NCI-H446 (cell line): ENCODE measurements at regions not wholly inside any gene's neighbourhood (a gene's known extent, or its start where the extent isn't known, plus 50 kb on each side); places are given as distances from the start of the nearest gene placed in this dataset.
"Not testable (repeated sequence)": the region's sequence is repeated elsewhere in the genome, so short reads cannot be mapped to it uniquely, and the experiment has no call there.

Source experiments
- DNase-seq, 2 experiments: peaks; one replicate each; lab custom pipeline; 2025; lab: John Stamatoyannopoulos, UW

- peak in 1 of 2 experiments; percentile 27 for DNase-seq
These were observed 120.5 kb downstream of the PHETA1 start for GRCh38 chr12:111248236-111249017.

DNA sequence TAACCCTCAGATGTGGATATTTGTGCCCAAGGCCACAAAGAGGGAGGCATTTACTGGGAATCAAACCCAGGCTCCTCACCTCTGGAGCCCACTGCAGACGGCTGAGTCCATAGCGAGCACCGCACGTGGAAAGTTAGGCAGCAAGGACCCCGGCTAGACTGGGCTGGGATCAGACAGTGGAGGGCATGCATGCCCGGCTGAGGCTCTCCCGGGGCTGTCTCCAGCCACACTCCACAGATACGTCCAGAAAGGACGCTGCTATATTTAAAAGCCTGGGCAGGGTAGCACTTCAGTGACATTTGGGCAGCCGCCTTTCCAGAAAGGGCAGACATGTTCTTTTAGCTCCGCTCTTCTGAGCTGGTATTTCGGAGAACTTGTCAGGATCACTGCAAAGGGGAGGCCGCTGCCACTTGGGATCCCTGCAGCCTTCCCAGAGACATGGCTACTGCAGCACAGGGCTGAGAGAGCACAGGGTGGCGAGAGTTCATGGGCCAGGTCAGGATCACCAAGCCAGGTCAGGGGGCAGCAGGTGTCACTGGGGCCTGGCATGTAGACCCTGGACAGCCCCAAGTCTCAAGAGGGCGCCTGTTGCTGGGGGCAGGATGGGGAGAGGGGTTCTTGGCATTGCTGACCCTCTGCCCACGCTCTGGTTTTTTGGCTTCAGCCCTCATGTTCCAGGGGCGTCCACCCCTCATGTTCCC lies 121.7 kb downstream of the PHETA1 start:
- DNase-seq, result no peak

DNA sequence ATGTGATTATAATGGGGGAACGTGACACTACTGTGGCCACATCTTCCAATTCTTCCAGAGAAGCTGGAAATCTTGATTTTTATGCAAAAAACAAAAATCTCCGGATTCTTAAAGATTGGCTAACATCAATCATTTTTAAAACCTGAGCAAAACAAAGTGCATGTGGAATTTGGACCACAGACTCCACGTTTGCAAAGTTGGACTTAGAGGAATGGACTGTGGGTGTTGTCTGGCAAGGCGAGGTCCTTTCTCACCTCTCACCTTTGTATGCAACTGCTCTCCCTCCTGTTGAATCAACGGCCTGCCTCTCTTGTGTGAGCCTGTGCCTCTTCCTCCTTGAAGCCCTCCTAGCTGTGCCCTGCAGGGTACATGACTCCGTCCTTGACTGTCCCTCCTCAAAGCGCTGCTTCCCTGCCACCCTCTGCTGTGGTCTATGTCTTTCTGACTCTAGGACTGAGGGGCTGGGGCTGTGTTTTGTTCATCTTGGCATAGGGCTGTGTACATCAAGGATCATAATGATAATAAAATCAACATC lies 122.4 kb downstream of the PHETA1 start:
- DNase-seq, result no peak

DNA sequence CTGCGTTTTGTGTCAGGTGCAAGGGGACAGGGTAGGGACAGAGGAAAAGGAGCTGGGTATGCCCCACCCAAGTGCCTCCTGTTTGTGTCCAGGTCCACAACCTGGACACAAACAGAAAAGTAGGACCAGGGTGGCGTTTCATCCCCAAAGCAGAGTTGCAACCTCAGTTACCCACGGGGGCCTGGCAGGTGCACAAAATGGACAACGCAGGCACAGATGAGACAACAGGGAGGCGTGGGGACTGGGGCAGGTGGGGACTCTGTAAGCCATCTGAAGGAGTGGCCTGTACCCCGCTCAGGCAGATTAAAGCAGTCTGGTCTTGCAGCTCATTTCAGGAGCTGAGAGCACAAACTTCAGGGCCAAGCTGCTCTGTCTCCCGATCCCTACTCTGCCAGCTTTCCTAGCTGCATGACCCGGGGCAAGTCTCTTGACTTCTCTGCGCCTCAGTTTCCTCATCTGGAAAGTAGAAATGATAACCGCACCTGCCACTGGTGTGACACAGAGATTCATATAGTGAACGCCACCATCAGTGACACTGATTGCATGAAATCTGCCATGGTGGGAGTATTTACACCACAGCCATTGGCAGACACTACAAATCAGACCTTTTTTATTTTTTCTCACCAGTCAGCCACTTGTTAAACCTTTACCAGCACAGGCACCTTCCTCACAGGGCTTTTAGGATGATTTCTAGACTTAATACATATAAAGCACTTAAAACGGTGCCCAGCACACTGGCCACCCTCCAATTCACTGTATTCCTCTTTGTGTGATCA lies 123.0 kb downstream of the PHETA1 start:
- DNase-seq, result no peak

- DNase-seq, result no peak
These were observed 124.2 kb downstream of the PHETA1 start for GRCh38 chr12:111244673-111245072.

GRCh38 chr12:111242817-111243216 lies 126.1 kb downstream of the PHETA1 start:
- not testable (repeated sequence) for DNase-seq

DNA sequence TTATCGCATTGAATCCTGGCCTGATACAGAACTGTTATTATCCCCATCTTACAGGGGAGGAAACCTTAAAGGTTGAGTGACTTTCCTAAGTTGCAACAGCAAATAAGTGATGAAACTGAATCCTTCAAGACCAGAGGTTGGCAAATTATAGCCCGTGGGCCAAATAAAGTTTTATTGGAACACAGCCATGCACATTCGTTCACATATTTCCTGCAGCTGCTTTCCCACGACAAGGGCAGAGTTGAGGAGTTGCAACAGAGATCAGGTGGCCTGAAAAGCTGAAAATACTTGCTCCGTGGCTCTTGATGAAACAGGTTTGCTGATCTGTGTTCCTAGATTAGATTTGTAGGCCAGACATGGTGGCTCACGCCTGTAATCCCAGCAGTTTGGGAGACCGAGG lies 126.7 kb downstream of the PHETA1 start:
- DNase-seq, result no peak

- no peak for DNase-seq
These were observed 128.5 kb downstream of the PHETA1 start for GRCh38 chr12:111240374-111240773.

GRCh38 chr12:111239235-111239634 lies 129.7 kb downstream of the PHETA1 start:
- no peak for DNase-seq

DNA sequence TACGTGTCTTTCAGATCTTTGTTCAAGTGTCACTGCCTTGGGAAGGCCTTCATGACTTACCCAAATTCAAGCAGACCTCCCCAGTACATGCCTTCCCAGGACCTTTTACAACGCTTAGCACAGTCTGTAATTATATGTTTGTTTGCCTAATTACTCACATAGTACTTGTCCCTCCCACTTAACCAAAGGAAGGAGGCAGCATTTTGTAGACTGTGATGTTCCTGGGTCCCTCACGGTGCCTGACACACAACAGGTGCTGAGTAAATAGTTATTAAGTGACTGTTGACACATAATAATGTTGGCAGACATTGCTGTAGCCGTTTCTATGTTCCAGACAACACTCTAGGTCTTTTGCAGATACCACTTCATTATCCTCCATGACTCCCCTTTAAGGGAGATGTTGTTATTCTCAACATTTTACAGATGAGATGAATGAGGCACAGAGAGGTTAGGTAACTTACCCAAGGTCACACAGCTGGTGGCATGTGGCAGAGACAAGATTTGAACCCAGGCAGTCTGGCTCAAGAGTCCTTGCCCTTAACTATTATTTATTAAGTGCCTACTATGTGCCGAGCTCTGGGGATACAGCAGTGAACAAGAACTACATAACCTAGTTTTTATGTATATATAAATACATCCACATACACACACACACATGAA lies 130.7 kb downstream of the PHETA1 start:
- no peak for DNase-seq

DNA sequence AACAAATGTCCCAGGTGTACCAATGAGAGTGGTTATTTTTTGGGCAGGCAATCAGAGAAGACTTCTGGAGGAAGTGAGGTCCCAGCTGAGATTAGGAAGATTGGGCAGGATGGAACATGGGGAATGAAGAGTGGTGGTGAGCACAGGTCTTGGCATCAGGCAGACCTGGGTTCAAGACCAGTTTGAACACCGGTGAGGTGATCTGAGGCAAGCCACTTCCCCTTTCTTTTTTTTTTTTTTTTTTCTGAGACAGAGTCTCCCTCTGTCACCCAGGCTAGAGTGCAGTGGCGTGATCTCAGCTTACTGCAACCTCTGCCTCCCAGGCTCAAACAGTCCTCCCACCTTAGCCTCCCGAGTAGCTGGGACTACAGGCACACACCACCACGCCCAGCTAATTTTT lies 134.4 kb downstream of the PHETA1 start:
- DNase-seq, result not testable (repeated sequence)

GRCh38 chr12:111233786-111234185 lies 135.1 kb downstream of the PHETA1 start:
- DNase-seq, result no peak

- DNase-seq, result no peak
These were observed 138.2 kb downstream of the PHETA1 start for GRCh38 chr12:111230649-111231048.

DNA sequence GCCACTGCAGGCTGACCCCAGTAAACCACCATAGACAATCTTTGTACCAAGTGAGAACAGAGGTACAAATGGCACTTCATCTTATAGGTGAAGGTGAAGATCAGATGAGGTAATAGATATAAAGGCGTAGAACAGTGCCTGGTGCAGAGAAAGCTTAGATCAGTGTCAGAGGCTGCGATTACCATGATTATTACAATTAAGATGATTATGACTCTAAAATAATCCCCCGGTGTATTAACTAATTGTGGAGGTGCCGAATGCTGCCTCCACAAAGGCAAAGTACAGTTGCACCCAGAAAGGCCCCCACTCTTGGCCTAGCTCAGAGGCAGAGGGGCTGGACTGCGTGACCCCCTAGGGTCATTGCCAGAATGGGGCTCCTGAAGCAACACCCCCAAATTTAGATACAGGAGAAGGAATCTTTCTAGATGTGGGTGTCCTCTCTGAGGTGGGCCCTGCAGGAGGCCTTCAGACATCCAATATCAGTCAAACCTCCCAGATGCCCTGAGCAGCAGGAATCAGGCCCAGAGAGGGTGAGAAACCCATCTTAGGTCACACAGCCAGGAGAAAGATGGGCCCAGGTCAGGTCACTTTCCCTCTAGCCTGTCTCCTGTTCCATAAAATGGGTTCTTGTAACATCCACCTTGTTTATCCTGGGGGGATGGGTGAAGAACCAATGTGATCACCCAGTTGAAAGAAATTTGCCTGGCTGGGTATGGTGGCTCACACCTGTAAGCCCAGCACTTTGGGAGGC lies 139.8 kb downstream of the PHETA1 start:
- DNase-seq, result no peak

DNA sequence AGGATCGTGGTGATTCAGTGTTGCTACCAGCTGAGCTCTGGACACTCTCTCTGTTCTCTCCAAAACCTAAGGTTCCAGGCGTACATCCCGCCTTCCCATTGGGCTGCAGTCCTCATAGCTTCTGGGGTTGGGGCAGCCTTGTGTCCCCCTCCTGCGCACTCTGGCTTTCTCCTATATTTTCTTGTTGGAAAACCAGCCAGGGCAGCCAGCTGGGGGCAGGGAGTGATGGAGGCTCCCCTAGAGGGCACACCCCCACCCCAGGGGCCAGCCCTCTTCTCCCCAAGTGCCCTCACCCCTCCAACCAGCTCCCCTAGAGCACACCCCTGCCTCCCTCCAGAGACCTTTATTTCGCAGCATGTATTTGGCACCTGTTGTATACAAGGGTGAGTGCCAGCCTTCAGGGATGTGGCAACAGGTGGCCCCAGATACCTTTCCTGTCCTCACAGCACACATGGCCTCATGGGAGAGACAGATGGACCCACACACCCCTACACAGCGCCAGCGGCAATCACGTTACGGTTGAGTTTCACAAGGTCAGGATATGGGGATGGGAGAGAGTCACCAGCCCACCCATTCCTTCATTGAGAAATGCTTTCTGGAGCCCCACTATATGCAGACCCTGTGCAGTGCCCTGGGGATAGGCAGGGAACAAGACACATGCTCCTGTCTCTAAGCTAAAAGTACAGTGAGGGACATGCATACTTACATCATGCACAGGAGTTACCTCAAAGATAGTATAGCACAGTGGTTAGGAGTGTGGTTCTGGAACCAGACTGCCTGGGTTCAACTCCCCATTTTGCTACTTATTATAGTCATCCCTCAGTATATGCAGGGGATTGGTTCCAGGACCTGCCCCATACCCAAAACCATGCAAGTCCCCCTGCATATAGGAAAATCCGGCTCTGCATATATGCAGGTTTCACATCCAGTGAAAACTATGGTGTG lies 141.1 kb downstream of the PHETA1 start:
- DNase-seq, result no peak

- DNase-seq, result no peak
These were observed 142.2 kb downstream of the PHETA1 start for GRCh38 chr12:111226680-111227079.

GRCh38 chr12:111225307-111225706 lies 143.6 kb downstream of the PHETA1 start:
- no peak for DNase-seq

GRCh38 chr12:111224186-111225066 lies 144.5 kb downstream of the PHETA1 start:
- DNase-seq, result no peak

DNA sequence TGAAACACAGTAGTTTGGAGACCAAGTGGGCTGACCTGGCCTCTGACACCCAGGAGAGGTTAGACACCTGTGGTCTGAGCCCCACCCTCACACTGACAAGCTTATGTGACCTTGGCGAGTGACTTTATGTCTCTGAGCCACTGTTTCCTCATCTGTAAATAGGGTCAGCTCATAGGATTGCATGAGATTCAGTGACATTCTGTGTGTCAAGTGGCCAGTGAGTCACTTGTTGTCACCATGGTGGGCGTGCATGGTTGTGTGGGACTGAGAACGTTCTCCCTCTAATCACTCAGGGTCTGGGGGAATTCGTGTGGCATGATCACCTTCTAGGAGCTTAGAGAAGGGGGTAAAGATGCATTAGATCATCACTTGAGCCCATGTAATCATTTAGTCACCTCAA lies 146.4 kb downstream of the PHETA1 start:
- no peak for DNase-seq
